Activated CD8-positive, alpha-beta T cell treated with anti-CD3 and anti-CD28 coated beads for 36 hours (primary cell): ENCODE measurements at regions not wholly inside any gene's neighbourhood (a gene's known extent, or its start where the extent isn't known, plus 50 kb on each side); places are given as distances from the start of the nearest gene placed in this dataset.

ENCODE experiments used
- ATAC-seq: fragments of 200-7000 bp; cut with Tn5 transposase; one replicate; pipeline ENCODE4 v1.10.0; 2021; ENCODE audit warnings: mild to moderate bottlenecking, moderate library complexity
- CTCF ChIA-PET: fragments of 350-600 bp; sonication (Branson Sonifier 250); formaldehyde crosslinking; loops from one replicate; lab custom pipeline; 2021; ENCODE audit warnings: antibody characterized with exemption; lab: Charles Lee
- POLR2A ChIA-PET: fragments of 350-600 bp; sonication (Branson Sonifier 250); formaldehyde crosslinking; loops from one replicate; lab custom pipeline; 2021; ENCODE audit warnings: antibody characterized with exemption; lab: Charles Lee
- DNase-seq: peaks from one replicate; pipeline ENCODE4 v3.0.0-alpha.2; 2020
- H3K27ac Mint-ChIP-seq: one replicate; pipeline ENCODE4 v1.8.0; 2021; ENCODE audit warnings: mild to moderate bottlenecking, mixed read lengths
- H3K27me3 Mint-ChIP-seq: one replicate; pipeline ENCODE4 v1.8.0; 2021; ENCODE audit warnings: mixed read lengths
- H3K36me3 Mint-ChIP-seq: one replicate; pipeline ENCODE4 v1.8.0; 2021; ENCODE audit warnings: low read depth, mixed read lengths
- H3K4me1 Mint-ChIP-seq: one replicate; pipeline ENCODE4 v1.8.0; 2021; ENCODE audit warnings: low read depth, mixed read lengths
- H3K4me3 Mint-ChIP-seq: one replicate; pipeline ENCODE4 v1.8.0; 2021; ENCODE audit warnings: mild to moderate bottlenecking, moderate library complexity, mixed read lengths
- H3K9me3 Mint-ChIP-seq: one replicate; pipeline ENCODE4 v1.8.0; 2021; ENCODE audit warnings: mixed read lengths
- intact Hi-C: fragments of 100-400 bp; cut with micrococcal nuclease; formaldehyde crosslinking; loops from one replicate; pipeline ENCODE4 v1.10.0; 2022
- TF ChIP-seq, protein P1 (sequence below): fragments of 200-600 bp; IDR thresholded peaks from one replicate; pipeline ENCODE4 v1.8.0; 2022; ENCODE audit warnings: antibody characterized with exemption, mild to moderate bottlenecking

DNA sequence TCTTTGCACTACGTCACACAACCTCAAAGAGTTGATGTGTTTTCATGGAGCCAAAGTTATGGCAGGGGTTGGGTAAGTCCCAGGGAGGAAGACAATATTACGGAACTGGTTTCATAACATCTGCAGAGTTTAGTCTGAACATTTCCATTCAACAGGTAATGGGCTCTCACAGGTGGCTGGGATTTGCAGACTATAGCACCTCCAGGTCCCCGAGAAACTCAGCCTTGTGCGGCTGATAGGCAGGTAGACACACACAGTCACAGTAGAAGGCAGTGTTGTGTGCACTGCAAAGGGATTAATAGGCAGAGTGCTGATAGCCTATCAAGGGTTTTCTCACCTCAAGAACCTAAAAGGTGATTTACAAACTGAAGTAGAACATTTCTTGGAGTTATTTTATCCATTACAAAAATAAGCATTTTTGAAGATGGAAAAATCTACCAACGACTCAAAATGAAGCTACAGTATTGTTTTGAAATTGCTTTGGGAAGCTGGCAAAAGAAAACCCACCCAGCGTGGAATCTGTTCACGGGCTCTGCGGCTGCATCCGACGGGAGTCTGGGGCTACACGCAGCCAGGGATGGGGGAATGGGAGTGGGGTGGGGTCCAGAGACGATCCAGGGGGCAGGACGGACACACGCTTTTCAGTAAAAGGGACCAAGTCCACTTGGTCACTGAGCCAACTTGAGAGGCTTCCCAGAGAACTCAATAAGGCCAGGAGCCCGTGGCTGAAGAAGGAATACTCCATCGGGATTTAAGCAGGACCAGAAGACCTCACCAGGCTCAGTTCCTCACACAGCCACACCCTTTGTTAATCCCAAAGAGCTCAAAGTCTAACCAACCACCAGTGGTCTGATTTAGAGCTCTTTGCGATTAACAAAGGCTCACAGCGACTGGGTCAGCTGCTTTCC is 82.9 kb downstream of the CHRNA1 start:
- Mint-ChIP-seq H3K4me3 (peak overlapping the region; percentile 80), H3K27ac (peak overlapping the region; percentile 81), H3K4me1 (peaks cover 62% of the 10 kb centered on the region), H3K9me3 (no peaks in the 10 kb centered on the region), H3K36me3 (peaks cover 34% of the 10 kb centered on the region), H3K27me3 (no peaks in the 10 kb centered on the region)
- ChIA-PET CTCF (interaction anchor here (1.0 to 1.8 kb wide), 12 partner anchors 16 to 127 kb away, joined by 3 to 8 read pairs (median 4); partner anchors contain the start of gene WIPF1), POLR2A (interaction anchor here (0.6 to 4.3 kb wide), 15 partner anchors 12 to 90 kb away, joined by 3 to 43 read pairs (median 4); partner anchors contain the start of gene WIPF1)
- intact Hi-C loops: loop anchor here (2.0 to 5.0 kb wide), 2 partner anchors 47 to 94 kb away; no protein-coding TSS in a partner anchor
- DNase-seq: no peak
- no peak for ATAC-seq
- TF ChIP-seq, protein P1, sequence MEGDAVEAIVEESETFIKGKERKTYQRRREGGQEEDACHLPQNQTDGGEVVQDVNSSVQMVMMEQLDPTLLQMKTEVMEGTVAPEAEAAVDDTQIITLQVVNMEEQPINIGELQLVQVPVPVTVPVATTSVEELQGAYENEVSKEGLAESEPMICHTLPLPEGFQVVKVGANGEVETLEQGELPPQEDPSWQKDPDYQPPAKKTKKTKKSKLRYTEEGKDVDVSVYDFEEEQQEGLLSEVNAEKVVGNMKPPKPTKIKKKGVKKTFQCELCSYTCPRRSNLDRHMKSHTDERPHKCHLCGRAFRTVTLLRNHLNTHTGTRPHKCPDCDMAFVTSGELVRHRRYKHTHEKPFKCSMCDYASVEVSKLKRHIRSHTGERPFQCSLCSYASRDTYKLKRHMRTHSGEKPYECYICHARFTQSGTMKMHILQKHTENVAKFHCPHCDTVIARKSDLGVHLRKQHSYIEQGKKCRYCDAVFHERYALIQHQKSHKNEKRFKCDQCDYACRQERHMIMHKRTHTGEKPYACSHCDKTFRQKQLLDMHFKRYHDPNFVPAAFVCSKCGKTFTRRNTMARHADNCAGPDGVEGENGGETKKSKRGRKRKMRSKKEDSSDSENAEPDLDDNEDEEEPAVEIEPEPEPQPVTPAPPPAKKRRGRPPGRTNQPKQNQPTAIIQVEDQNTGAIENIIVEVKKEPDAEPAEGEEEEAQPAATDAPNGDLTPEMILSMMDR: no peak

- peaks cover 40% of the 10 kb centered on the region for H3K36me3 Mint-ChIP-seq
- ATAC-seq: no peak
- H3K27me3 Mint-ChIP-seq: no peaks in the 10 kb centered on the region
- TF ChIP-seq, protein P1: no peak
- POLR2A ChIA-PET: interaction anchor here (1.1 to 1.5 kb wide), 5 partner anchors 46 to 99 kb away, joined by 3 to 7 read pairs (median 4); no protein-coding TSS in a partner anchor
- intact Hi-C loops: loop anchor here (2.0 to 5.0 kb wide), 2 partner anchors 45 to 93 kb away; no protein-coding TSS in a partner anchor
- H3K27ac Mint-ChIP-seq: peak overlapping the region; percentile 8
- H3K9me3 Mint-ChIP-seq: no peaks in the 10 kb centered on the region
- peak overlapping the region; percentile 80 for H3K4me3 Mint-ChIP-seq
- peaks cover 61% of the 10 kb centered on the region for H3K4me1 Mint-ChIP-seq
- no peak for DNase-seq
- CTCF ChIA-PET: interaction anchor here (1.0 to 3.6 kb wide), 7 partner anchors 9 to 101 kb away, joined by 3 to 14 read pairs (median 3); partner anchors contain the start of gene WIPF1
Observed at GRCh38 chr2:174680221-174680620, 82.6 kb upstream of the WIPF1 start.

DNA sequence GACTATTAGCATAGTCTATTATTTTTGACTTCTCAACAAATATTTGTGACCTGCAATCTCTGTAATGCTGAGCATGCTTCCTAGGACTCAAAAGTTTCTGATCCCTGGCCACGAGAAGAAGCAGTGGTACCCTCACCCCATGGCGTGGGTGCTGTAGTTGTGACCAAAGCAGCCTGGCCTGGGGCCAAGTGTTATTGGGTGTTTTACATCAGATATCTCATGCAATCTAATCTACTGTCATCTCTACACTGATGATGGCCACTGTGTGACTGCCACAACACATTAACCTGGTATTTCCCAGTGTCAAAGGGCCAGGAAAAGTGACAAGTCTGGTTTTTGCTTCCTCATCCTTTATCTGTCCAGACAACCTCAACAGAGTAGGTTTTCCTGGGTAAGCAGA is 80.8 kb upstream of the WIPF1 start:
- CTCF ChIA-PET: interaction anchor here (0.7 to 3.6 kb wide), 7 partner anchors 8 to 100 kb away, joined by 3 to 14 read pairs (median 4); no protein-coding TSS in a partner anchor
- H3K9me3 Mint-ChIP-seq: no peaks in the 10 kb centered on the region
- H3K4me1 Mint-ChIP-seq: peaks cover 48% of the 10 kb centered on the region

DNA sequence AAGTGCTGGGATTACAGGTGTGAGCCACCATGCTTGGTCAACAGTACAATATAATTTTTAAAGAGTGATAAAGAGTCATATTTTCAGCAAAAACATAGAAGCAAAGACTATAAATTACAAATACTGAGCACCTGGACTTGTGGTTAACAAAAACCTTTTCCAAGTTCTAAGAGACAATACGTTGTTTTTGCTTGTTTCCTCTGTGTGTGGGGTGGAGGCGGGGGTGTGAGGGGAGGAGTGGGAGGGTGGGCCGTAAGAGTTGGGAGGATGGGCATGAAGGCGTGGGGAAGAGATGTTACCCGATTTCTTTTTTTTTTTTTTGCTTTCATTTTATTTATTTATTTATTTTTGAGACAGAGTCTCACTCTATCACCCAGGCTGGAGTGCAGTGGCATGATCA is 78.0 kb upstream of the WIPF1 start:
- ATAC-seq (peak; percentile 19), DNase-seq (no peak)
- POLR2A ChIA-PET: no interaction called here
- CTCF ChIA-PET: no interaction called here
- H3K4me3 Mint-ChIP-seq: no peak overlapping the region
- H3K27me3 Mint-ChIP-seq: no peaks in the 10 kb centered on the region
- H3K36me3 Mint-ChIP-seq: peaks cover 53% of the 10 kb centered on the region
- TF ChIP-seq, protein P1: no peak
- intact Hi-C loops: no loop called here
- peaks cover 40% of the 10 kb centered on the region for H3K4me1 Mint-ChIP-seq
- peak overlapping the region; percentile 53 for H3K27ac Mint-ChIP-seq
- H3K9me3 Mint-ChIP-seq: peaks cover 17% of the 10 kb centered on the region

More for the DNA sequence above, 80.8 kb upstream of the WIPF1 start:
- TF ChIP-seq, protein P1: no peak
- Mint-ChIP-seq H3K27me3 (no peaks in the 10 kb centered on the region), H3K4me3 (no peak overlapping the region), H3K36me3 (peaks cover 44% of the 10 kb centered on the region), H3K27ac (peak overlapping the region; percentile 20)
- POLR2A ChIA-PET: interaction anchor here (1.0 to 1.5 kb wide), 2 partner anchors 85 to 87 kb away, joined by 3 read pairs; no protein-coding TSS in a partner anchor
- ATAC-seq: no peak
- peak; percentile 56 for DNase-seq
- intact Hi-C loops: no loop called here
